ENCODE measurements at regions not wholly inside any gene's neighbourhood (a gene's known extent, or its start where the extent isn't known, plus 50 kb on each side); places are given as distances from the start of the nearest gene placed in this dataset.
"Not testable (repeated sequence)": the region's sequence is repeated elsewhere in the genome, so short reads cannot be mapped to it uniquely, and the experiment has no call there.

- no peak for DNase-seq
Measured at GRCh38 chr3:139136469-139137202, 91.9 kb upstream of the PRR23C start.

DNA sequence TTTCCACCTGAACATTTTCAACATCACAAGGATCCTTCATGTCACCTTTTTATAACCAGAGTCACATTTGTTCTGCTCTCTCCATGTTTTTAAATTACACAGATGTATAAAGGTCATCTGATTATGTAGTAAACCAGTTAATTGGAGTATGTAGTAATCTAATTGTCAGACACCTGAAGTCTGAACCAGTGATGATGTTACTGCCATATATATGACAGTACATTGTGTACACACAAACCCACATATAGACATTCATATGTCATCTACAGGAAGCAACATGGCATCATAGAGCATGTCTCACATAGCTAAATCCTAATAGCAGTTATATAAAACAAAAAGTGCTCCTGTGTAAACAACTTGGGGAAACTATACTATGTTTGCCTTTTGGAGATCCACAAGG is 95.9 kb upstream of the PRR23C start:
- DNase-seq, result no peak

DNA sequence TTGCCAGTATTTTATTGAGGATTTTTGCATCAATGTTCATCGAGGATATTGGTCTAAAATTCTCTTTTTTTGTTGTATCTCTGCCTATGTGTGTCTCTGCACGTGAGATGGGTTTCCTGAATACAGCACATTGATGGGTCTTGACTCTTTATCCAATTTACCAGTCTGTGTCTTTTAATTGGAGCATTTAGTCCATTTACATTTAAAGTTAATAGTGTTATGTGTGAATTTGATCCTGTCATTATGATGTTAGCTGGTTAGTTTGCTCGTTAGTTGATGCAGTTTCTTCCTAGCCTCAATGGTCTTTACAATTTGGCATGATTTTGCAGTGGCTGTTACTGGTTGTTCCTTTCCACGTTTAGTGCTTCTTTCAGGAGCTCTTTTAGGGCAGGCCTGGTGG is 101.3 kb upstream of the PRR23C start:
- DNase-seq, result not testable (repeated sequence)

DNA sequence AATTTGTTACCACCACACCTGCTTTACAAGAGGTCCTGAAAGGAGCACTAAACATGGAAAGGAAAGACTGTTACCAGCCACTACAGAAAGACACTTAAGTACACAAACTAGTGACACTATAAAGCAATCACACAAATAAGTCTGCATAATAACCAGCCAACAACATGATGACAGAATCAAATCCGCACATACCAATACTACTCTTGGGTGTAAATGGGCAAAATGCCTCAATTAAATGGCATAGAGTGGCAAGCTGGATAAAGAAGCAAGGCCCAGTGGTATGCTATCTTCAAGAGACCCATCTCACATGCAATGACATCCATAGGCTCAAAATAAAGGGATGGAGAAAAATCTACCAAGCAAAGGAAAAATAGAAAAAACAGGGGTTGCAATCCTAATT is 106.8 kb upstream of the PRR23C start:
- DNase-seq, result no peak

DNA sequence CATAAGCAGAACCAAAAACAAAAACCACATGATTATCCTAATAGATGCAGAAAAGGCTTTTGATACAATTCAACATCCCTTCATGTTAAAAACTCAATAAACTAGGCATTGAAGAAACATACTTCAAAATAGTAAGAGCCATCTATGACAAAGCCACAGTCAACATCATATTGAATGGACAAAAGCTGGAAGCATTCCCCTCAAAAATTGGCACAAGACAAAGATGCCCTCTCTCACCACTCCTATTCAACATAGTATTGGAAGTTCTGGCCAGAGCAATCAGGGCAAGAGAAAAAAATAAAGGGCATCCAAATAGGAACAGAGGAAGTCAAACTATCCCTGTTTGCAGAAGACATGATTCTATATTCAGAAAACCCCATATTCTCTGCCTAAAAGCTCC is 108.7 kb upstream of the PRR23C start:
- not testable (repeated sequence) for DNase-seq

DNA sequence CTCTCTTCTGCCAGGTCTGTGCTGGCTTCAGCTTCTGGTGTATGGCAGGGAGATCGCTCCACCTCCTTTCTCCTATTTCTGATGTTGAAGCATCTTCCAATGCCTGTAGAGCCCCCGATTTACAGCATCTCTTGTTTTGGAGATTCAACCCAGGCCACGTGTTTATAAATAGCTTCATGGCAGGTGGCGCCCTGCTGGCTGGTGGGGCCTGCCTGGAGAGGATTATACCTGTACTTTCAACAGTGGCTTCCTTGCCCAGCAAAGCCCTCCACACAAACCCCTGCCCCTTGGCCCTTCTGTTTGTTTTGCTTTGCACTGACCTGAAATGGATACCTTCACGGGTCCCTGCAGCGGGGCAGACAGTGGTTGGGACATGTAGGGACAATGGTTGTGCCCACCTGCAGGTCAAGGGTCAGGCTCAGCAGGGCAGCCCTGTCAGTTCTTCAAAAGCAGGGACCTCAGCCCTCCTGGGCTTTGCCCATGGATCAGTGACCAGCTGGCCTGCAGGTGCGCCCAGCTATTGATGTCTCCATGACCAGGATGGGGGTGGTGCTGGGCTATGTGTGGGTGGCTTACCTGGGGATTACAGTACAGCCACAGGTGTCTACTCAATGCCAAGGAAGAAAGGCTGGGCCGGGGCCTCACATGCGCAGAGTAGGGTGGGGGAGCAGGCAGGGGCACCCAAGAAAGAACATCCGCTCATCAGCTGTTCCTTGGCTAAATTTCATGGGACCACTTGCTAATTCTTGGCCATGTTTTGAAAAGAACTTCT is 112.7 kb upstream of the PRR23C start:
- no peak for DNase-seq

DNA sequence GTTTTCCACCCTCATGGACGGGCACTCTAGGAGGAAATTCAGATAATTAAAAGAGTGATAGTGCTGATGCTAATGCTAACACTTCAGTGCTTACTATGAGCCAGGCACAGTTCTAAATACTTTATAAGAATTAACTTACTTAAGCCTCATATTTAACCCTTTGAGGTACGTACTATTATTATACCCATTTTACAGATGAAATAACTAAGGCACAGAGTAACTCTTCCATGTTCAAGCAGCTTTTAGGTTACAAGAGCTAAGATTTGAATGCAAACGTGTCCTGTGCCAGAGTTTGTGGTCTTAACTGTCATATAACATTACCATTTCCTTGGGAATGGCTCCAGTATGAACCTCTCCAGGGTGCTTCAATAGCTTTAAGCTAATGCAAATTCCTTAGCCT is 114.7 kb upstream of the PRR23C start:
- no peak for DNase-seq

GRCh38 chr3:139173372-139174108 is 128.8 kb upstream of the PRR23C start:
- DNase-seq, result peak; percentile 47

DNA sequence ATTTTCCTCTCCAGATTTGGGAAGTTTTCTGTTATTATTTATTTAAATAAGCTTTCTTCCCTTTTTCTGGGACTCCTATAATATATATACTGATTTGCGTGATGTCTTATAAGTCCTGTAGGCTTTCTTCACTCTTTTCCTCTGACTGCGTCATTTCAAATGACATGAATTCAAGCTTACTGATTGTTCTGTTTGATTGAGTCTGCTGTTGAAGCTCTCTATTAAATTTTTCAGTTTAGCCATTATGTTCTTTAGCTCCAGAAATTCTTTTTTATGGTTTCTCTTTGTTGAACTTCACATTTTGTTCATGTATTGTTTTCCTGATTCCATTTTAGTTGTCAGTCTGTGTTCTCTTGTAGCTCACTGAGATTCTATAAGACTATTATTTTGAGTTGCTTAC is 135.8 kb upstream of the PRR23C start:
- DNase-seq, result no peak

- DNase-seq, result no peak
Measured at GRCh38 chr3:139182143-139182542, 137.5 kb upstream of the PRR23C start.

- no peak for DNase-seq
Measured at GRCh38 chr3:139182598-139182997, 137.9 kb upstream of the PRR23C start.

DNA sequence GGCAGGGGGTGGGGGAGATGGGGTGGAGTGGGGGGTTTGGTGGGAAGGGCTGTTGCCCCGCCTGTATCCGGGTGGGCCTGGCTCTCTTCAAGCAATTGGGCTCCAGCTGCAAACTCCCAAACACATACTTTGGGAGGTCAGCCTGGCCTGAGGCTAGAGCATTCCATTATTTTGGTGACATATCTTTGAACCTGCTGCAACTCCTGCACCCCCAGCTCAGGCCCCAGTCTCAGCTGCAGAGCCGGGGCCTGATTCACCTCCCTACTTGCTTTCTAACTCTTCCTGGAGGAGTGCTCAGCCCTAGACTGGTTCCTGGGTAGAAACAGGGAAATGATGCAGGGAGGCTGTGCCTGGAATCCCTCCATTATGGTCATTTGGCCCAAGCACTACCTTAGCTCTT is 140.8 kb upstream of the PRR23C start:
- no peak for DNase-seq

GRCh38 chr3:139187154-139187553 is 142.5 kb upstream of the PRR23C start:
- no peak for DNase-seq

DNA sequence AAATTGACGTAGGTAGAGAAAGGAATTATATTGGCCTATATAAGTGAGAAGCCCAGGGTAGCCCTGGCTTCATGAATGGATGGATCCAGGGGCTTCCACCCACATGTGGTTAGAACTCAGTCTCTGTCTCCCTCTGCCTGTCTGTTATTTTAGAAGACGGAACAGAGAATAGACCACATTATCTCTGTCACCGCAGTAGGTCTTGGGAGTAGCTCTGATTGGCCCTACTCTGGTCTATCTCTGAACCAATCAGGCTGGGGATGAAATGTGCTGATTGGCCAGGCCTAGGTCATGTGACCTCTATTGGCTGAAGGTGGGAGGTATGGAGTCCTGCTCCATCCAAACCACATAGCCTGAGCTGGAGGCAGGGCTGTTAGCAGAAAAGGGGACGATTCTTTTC is 143.0 kb upstream of the PRR23C start:
- no peak for DNase-seq

DNA sequence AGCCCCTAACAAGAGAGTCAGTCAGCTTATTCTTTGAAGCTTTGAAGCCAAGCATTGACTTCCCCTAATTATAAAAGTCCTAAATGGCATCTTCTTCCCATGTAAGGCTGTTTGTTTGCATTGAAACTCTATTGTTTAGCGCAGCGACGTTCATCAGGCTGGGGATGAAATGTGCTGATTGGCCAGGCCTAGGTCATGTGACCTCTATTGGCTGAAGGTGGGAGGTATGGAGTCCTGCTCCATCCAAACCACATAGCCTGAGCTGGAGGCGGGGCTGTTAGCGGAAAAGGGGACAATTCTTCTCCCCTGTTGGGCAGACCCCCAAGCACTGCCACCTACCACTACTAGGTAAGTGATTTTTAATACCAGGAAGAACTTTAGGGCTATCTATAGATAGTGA is 145.3 kb upstream of the PRR23C start:
- no peak for DNase-seq

DNA sequence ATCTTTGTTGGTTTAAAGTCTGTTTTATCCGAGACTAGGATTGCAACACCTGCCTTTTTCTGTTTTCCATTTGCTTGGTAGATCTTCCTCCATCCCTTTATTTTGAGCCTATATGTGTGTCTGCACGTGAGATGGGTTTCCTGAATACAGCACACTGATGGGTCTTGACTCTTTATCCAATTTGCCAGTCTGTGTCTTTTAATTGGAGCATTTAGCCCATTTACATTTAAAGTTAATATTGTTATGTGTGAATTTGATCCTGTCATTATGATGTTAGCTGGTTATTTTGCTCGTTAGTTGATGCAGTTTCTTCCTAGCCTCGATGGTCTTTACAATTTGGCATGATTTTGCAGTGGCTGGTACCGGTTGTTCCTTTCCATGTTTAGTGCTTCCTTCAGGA is 149.4 kb upstream of the MRPS22 start:
- DNase-seq, result not testable (repeated sequence)

GRCh38 chr3:139196146-139196545 is 147.7 kb upstream of the MRPS22 start:
- not testable (repeated sequence) for DNase-seq

- DNase-seq, result no peak
Measured at GRCh38 chr3:139197251-139197650, 146.6 kb upstream of the MRPS22 start.

GRCh38 chr3:139198186-139198585 is 145.6 kb upstream of the MRPS22 start:
- DNase-seq, result no peak

DNA sequence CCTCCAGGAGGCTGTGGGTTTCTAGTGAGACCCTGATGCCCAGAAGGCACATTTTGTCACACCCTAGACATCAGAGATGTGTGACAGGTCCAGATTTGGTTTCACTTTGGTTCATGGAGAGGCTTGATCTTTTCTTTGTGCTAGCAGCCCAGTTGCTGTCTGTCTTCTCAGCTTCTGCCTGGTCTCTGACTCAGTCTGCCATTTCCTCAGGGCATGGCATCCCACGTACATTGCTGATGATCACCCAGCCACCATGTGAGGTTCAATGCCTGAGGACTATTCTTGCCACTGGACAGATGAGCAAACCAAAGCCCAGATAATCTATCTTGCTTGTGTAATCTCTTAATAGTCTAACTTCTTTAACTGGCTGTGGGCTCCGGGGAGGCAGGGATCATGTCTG is 144.9 kb upstream of the MRPS22 start:
- no peak for DNase-seq

DNA sequence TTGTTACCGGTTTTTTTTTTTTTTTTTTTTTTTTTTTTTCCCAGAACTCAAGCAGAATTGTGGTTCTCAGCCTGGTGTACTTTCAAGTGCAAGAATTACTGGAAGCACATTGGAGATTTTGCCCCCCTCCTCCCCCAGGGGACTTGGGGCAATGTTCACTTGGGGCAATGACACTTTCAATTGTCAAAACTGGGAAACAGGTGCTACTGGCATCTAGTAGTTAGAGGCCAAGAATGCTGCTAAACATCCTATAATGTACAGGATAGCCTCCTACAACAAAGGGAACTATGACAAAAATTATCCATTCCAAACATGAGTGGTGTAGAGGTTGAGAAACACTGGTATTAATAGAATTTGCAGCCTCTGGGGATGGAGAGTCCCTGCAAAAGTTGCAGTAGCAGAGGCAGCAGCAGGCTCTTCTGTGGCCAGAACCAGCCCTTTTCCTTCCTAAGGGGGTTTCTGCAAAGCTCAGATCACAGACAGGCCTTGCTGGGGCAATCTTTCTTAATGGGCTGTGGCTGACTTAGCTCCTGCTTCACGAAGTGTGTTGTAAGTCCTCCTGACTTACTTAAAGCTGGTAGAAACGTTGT is 144.3 kb upstream of the MRPS22 start:
- no peak for DNase-seq

DNA sequence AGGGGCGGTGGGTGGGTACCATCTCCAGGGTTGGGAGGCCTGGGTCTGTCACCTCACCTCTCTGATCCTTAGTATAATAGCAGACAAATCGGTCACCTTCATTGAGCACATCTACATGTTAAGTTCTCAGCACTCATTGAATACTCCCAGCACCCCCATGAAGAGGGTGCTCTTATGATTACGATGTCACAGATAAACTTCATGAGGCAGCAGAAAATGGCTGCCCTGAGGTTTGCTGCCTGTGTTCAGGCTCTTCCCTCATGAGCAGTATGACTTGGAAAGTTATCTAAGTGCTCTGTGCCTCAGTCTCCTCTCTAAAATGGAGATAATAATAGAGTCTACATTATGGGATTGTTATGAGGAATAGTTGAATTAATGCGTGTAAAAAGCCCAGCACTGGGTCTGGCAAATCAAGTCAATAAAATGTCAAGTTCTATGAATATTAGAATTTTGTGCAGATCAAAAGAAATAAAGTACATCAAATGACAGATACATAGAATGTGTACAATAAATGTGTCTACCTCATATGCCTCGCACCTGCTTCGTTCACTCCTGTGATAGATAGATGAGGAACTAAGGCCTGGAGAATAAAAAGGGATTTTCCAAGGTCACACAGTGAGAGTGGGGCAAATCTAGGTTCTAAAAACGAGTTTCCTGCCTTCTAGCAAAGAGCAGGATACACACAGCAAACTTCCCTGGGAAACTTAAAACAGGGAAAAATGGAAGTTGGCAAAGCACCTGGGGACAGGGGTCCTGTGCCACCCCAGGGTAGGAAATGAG is 142.2 kb upstream of the MRPS22 start:
- DNase-seq, result no peak

Measured in RPMI8226 (cell line).